GM19043 (cell line): ENCODE measurements at regions not wholly inside any gene's neighbourhood (a gene's known extent, or its start where the extent isn't known, plus 50 kb on each side); places are given as distances from the start of the nearest gene placed in this dataset.

ENCODE experiments used
- ATAC-seq: cut with Tn5 transposase; IDR thresholded peaks from one replicate; pipeline ENCODE4 v1.9.1; 2021; ENCODE audit warnings: low read depth; ENCODE audit not compliant: unreplicated experiment

DNA sequence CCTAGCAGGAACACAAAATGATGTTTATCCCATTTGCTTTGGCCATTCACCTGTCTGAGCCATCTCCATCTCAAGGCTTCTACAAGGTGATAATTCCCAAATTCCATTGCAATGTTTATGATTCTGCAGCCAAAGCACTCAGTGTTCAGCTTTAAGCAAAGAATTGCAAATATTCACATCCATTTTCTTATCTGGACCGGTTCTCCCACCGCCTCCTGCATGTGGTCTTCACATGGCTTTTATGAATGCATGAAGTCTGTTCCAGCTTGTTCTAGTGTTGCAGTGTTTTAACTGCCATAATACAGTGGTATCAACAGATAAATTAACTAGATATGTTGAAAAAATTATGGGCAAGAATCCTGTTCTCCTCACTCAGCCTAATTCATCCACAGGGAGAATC, 443.0 kb upstream of the KLF4 start:
- ATAC-seq: no peak

DNA sequence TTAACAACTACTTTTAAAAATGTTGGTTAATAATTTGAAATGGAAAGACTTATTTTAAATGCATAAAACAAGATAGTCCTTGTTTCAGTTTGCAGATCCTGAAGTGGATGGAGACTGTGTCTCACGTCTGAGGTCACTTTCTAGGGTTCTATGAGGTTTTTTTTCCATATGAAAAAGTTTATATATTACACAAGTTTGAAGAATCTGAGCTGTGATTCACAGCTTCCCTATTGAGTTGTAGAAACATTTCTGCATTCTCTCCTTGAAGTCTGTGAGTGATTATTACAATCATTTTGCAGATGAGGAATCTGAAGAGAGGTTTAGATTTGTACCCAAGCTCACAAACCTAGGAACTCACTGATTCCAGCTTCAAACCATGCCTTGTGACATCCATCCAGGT, 442.5 kb upstream of the KLF4 start:
- ATAC-seq: no peak

DNA sequence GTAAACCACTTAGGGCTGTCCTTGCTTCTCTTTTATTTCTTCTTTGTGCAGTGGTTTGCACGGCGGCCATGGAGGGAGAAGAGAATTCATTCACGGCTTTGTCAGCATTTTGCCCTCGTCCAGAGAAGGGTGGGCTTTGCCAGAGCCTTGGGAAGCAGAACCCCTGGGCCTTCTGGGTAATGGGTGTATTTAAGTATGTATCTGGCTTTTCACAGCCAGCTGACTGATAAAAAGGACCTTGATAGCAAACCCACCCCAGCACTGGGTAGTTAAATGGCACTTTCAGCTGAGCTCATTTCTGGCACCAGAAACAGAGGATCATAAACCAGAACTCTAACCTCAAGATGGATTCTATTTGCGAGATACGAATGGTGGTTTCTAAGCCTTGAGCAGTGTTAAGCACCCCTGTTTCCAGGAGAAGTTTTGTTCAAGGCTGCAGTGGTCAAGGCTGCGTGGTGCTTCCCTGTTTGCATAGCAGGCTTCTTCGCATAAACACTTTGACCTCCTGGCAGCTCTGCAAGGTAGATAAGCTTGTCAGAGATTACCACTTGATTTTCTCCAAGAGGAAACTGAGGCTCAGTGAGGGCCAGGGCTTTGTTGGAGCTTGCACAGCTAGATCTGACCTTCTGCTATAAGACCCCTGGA, 441.6 kb upstream of the KLF4 start:
- no peak for ATAC-seq

DNA sequence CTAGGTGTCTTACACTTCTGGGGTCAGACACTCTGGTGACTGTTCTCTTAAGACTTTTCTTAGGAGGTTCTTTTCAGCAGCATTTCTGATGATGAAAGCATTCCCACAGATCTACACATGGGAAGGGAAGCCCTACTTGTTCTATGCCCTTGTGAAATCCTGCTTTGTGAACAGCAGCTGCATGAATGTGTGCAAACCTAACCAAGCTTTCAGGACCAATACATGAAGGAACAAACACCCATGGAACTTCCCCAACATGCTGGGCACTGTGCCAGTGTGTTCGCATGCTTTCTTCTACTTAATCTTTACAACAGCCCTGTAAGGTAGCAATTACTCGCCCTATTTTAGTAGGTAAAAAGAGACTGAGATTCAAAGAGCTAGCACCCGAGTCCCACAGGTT, 439.9 kb upstream of the KLF4 start:
- no peak for ATAC-seq

DNA sequence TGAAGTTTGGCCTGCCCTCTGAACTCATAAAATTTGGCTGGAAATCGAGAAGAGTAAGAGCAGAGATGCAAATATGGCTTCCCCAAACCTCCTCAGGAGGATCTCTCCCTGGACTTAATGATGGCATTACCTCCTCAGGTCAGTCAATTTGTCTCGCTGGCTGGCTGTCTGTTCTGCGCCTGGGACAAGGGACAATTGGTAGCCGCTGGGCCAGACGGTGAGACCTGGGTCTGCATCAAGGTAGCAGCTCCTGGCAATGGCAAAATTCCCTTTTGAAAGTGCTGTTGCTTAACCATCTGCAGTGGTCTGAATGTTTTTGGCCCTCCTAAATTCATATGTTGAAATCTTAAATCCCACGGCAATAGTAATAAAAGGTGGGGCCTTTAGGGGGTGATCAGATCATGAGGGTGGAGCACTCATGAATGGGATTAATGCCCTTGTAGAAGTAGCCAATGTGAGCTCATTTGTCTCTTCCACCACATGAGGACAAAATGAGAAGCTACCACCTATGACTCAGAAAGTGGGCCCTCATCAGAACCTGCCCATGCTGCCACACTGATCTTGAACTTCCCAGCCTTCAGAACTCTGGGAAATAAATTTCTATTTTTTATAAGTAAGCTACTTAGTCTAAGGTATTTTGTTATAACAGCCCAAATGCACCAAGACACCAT, 439.3 kb upstream of the KLF4 start:
- ATAC-seq: no peak

DNA sequence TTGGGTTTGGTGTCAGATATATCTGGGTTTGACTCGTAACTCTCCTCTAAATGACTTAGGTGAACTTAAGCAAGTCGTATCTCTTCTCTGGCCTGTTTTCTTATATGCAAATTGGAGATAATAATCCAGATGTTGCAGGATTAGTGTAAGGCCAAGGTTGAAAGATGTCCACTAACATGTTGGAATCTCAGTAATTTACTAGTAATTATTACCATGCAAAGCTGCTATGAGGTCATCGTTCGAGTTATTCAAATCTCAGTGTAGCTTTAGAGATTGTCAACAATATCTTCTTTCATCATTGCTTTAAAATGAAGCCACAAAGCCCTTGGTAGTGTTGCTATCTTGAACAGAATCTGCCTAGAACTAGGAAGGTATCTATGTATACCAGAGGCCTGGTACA, 437.7 kb upstream of the KLF4 start:
- no peak for ATAC-seq

DNA sequence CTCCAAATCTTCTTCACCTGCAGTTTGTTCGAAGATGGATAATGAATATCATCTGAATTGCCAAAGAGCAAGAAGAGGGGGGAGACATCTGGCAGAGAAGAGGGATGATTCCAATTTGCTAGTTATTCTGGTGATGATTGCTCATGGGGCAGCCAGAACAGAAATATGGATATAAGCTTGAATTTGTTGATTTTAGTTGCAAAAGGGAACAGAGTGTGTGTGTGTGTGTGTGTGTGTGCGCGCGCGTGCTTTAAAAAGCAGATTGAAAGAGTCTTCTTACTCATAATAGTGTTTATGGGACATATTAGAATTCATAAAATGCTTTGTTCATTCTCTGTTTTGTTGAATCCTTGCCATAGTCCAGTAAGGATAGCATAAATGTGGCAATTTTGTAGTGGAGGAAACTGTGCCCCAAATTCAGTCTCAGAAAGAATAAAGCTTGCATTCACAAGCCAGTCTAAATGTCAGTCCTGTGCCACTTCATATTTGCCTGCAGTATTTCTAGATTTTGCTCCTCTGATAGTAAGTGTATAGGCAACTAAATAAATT, 436.3 kb upstream of the KLF4 start:
- ATAC-seq: no peak

- no peak for ATAC-seq
These were observed 432.7 kb upstream of the KLF4 start for GRCh38 chr9:107922260-107922659.

GRCh38 chr9:107919263-107919662, 429.7 kb upstream of the KLF4 start:
- no peak for ATAC-seq

GRCh38 chr9:107918749-107919148, 429.2 kb upstream of the KLF4 start:
- no peak for ATAC-seq

- no peak for ATAC-seq
These were observed 424.6 kb upstream of the KLF4 start for GRCh38 chr9:107914151-107914550.

DNA sequence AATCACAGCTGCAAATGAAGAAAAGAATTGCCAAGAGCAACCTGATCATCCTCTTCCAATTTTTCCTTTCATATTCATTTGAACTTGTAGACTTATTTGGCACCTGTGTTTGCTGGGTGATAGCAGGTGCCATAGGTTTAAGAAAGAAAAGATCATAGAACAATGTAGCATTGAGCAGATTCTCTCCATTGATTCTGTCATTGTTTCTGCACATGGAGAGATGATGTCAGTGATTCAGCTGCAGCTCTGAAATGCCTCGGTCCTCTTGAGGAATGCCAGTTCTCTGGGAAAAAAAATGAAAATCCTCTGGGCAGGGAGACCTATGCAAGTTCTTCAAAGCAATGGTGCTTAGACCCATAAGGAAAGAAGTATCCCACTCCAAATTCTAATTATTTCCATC, 418.1 kb upstream of the KLF4 start:
- ATAC-seq: no peak

GRCh38 chr9:107907255-107907654, 417.7 kb upstream of the KLF4 start:
- ATAC-seq: no peak

- ATAC-seq: no peak
These were observed 416.5 kb upstream of the KLF4 start for GRCh38 chr9:107906074-107906473.

DNA sequence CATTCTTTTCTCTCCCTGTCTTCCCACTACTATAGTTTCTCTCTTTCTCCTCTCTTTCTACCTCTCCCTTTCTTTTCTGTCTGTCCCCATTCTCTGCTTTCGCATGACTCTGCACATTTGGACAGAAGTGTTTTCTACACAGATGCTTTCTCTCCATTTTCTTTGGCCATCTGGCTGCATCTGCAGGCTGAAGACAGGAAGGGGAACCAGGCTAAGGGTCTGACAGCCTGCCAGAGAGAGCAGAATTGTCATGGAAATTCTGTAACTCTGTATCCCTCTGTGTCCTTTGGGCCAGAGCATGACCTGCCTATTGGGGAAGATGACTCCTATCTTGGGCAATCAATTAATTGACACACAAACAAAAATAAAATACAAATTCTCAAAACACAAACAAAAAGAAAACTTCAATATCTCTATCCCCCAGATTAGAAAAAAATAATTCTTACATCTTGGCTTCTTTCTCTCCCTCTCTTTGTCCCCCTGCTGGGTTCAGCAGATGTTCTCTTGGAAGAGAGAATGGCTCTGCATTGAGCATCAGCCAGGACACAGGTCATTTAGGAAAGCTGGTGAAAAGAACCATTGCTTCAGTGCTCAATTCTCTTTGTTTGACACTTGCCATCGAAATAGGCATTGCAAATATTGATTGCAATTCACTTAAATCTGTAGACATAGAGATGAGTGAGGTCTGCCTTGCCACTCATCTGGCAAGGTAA, 415.9 kb upstream of the KLF4 start:
- no peak for ATAC-seq

DNA sequence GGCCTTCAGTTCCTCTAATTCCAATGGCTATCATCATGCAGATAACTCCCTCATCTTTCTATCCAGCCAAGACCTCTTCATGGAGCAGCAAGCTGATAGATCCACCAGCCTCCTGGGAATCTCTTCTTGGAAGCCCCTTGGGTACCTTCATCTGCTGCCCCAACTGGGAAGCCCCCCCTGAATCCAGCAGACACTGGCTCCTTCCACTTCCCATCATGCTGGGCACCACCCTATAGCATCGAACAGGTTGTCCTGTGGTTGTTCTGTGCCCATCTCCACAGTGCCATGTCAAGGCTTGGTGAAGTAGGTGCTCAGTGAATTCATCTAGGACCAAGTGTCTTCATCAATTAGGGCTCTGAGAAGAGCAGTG, 410.4 kb upstream of the KLF4 start:
- ATAC-seq: no peak

DNA sequence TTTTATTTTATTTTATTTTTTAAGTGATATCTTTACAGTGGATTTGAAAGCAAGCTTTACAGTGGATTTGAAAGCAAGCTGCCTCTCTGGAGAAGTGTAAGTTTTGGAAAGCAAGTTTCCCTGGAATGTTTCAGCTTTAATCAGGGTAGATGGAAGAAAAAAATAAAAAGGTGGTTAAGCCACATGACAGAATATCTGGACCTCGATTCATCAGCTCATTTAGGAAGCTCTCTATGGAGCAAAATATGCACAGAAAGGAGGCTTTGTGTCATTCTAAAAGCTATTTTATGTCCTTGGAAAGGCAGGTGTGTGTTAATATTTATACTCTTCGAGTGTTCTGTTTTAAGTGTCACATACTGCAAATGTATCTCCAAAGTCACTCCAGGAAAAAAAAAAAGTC, 409.2 kb upstream of the KLF4 start:
- no peak for ATAC-seq

DNA sequence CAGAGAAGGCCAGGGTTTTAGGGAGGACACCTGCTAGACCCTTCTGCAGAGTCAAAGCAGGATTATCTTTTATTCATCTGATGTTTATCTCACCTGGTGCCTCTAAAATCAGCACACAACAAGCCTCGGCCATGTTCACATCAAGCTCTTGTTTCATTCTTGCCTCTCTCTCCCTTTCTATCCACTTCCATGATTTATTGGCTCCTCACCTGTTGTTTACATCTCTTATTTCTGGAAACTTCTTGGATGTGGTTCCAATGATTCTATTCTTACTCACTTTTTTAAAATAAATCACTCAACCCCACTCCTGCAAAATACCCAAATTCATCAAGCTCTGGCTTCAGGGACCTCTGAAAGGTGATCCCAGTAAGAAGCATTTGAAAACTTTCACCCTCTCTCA, 407.0 kb upstream of the KLF4 start:
- ATAC-seq: no peak

GRCh38 chr9:107895501-107896001, 406.0 kb upstream of the KLF4 start:
- ATAC-seq: no peak

- no peak for ATAC-seq
These were observed 405.1 kb upstream of the KLF4 start for GRCh38 chr9:107894572-107895261.

- ATAC-seq: no peak
These were observed 401.4 kb upstream of the KLF4 start for GRCh38 chr9:107890921-107891465.
